ENCODE measurements at regions not wholly inside any gene's neighbourhood (a gene's known extent, or its start where the extent isn't known, plus 50 kb on each side); places are given as distances from the start of the nearest gene placed in this dataset.

- BruUV-seq (replicated peaks), result no TSS peak
- Histone ChIP-seq H3K4me2 (ENCODE audit: low read depth, low read length) (no peak overlapping the region), H4K8ac (ENCODE audit: low read depth in 2 of 2, low read length in 2 of 2) (no peak overlapping the region), H3K18ac (ENCODE audit: low read depth, low read length) (no peak overlapping the region; the same call in 1 of the 2 replicates), H3K9ac (ENCODE audit: low read depth, low read length) (no peak overlapping the region), H3K56ac (ENCODE audit: extremely low read depth, insufficient read depth, low read length) (no peak overlapping the region), H2BK20ac (ENCODE audit: low read depth, low read length) (no peak overlapping the region), H3K36me3 (ENCODE audit: control insufficient read depth, insufficient read depth, low read length) (no peaks in the 10 kb centered on the region), H2AK5ac (ENCODE audit: low read depth, low read length) (no peak overlapping the region), H4K5ac (ENCODE audit: low read depth, low read length) (no peak overlapping the region), H2AK9ac (replicated peaks; ENCODE audit: low read depth, low read length, poor library complexity) (no peak overlapping the region), H4K91ac (ENCODE audit: insufficient read depth, low read depth, low read length) (no peak overlapping the region), H3K79me1 (ENCODE audit: low read depth in 1 of 2, low read length in 2 of 2) (no peaks in the 10 kb centered on the region), H2BK5ac (ENCODE audit: low read depth, low read length, poor library complexity, severe bottlenecking) (no peak overlapping the region), H2BK15ac (ENCODE audit: low read depth, low read length) (no peak overlapping the region), H3K14ac (replicated peaks; ENCODE audit: low read depth, low read length) (no peak overlapping the region), H3K23ac (ENCODE audit: low read depth, low read length) (no peak overlapping the region), H4K20me1 (ENCODE audit: insufficient read depth, low read length) (no peaks in the 10 kb centered on the region), H3K4me1 (ENCODE audit: control insufficient read depth, insufficient read depth, low read length) (peaks cover under 1% of the 10 kb centered on the region; the same call in 1 of the 2 replicates), H2AFZ (replicated peaks; ENCODE audit: low read length, poor library complexity) (no peak overlapping the region), H3K9me3 (ENCODE audit: control insufficient read depth, insufficient read depth, low read length) (no peaks in the 10 kb centered on the region), H3K4me3 (ENCODE audit: insufficient read depth, low read depth, low read length) (no peak overlapping the region), H3K4ac (ENCODE audit: low read depth, low read length) (peak overlapping the region; percentile 2; the same call in 1 of the 2 replicates), H3K9me1 (ENCODE audit: insufficient read depth, low read length) (no peaks in the 10 kb centered on the region), H2BK120ac (ENCODE audit: low read depth, low read length) (no peak overlapping the region; the same call in 1 of the 2 replicates), H3K27ac (ENCODE audit: insufficient read depth, low read length) (no peak overlapping the region), H3K27me3 (ENCODE audit: control insufficient read depth, insufficient read depth, low read length) (no peaks in the 10 kb centered on the region)
- in situ Hi-C loops (cut with MboI; ENCODE audit: low sequenced_read_pairs) (no loop called here), dilution Hi-C loops (cut with HindIII; ENCODE audit: low sequenced_read_pairs, unreplicated experiment) (no loop called here), intact Hi-C loops (cut with micrococcal nuclease) (loop anchor here (5.0 kb wide), 1 partner anchor 44 kb away; no protein-coding TSS in a partner anchor)
- ChIA-PET CTCF (no interaction called here), POLR2A (ENCODE audit: unreplicated experiment) (no interaction called here)
- ATAC-seq (ENCODE audit: low read depth) (no peak; the same call in 1 of the 2 replicates), DNase-seq (no peak)
- TF ChIP-seq CHD1 (IDR thresholded peaks at IDR 0.05; ENCODE audit: low read depth, low read length), result no peak
- TF ChIP-seq MAZ (IDR thresholded peaks at IDR 0.05; ENCODE audit: borderline replicate concordance, low read depth, low read length), result no peak
- no peak for TF ChIP-seq CTCF (conservative IDR thresholded peaks at IDR 0.05; ENCODE audit: low read depth, low read length)
- TF ChIP-seq RCOR1 (IDR thresholded peaks at IDR 0.05; ENCODE audit: insufficient replicate concordance, low read length), result no peak
- TF ChIP-seq NFE2L2 (IDR thresholded peaks at IDR 0.05; ENCODE audit: low read depth, low read length), result no peak
- no peak for TF ChIP-seq SMC3 (IDR thresholded peaks at IDR 0.05; ENCODE audit: low read depth, low read length)
- no peak for TF ChIP-seq MAFK (IDR thresholded peaks at IDR 0.05; ENCODE audit: low read depth, low read length)
- no peak for TF ChIP-seq RAD21 (IDR thresholded peaks at IDR 0.05; ENCODE audit: low read length)
- no peak for TF ChIP-seq USF2 (IDR thresholded peaks at IDR 0.05; ENCODE audit: low read depth, low read length)
- TF ChIP-seq RFX5 (IDR thresholded peaks at IDR 0.05; ENCODE audit: low read depth, low read length), result no peak
- TF ChIP-seq BHLHE40 (IDR thresholded peaks at IDR 0.05; ENCODE audit: low read depth, low read length), result no peak
- TF ChIP-seq ELK1 (IDR thresholded peaks at IDR 0.05; ENCODE audit: borderline replicate concordance, low read depth, low read length), result no peak
- no peak for TF ChIP-seq FOS (IDR thresholded peaks at IDR 0.05; ENCODE audit: low read depth, low read length)
- WGBS, 2 experiments (ENCODE audit: extremely low coverage in 2 of 2, insufficient read length in 1 of 2), result no CpG with 5 or more reads among the region's 4 CpGs
Measured at GRCh38 chr4:138740816-138741745, 274.5 kb upstream of the NOCT start.
